GM12878 (cell line): ENCODE measurements at regions not wholly inside any gene's neighbourhood (a gene's known extent, or its start where the extent isn't known, plus 50 kb on each side); places are given as distances from the start of the nearest gene placed in this dataset.
A peak's percentile ranks its signal among the peaks of the same experiment; 100 is the strongest.

Experiments
- ATF2 ChIP-seq: IDR thresholded peaks from 2 replicates; pipeline ENCODE4 v1.6.1; 2012; ENCODE audit warnings: low read length, inconsistent platforms
- BCL11A ChIP-seq: IDR thresholded peaks from 2 replicates; pipeline ENCODE4 v1.6.1; 2011; ENCODE audit warnings: low read depth, low read length
- BHLHE40 ChIP-seq, 2 experiments: fragments of 450-650 bp in 1 of 2; IDR thresholded peaks; 2 replicates each; pipeline ENCODE4 v1.6.1; 2011 to 2017; ENCODE audit warnings: low read depth in 2 of 2, borderline replicate concordance in 1 of 2, improper control_type of control experiment in 1 of 2, low read length in 1 of 2, mild to moderate bottlenecking in 1 of 2
- CHD2 ChIP-seq: IDR thresholded peaks from 2 replicates; pipeline ENCODE4 v1.6.1; 2011; ENCODE audit warnings: low read depth, low read length, improper control_type of control experiment, borderline replicate concordance
- EED ChIP-seq: sonication (generic); IDR thresholded peaks from 2 replicates; pipeline ENCODE4 v1.6.1; 2016; ENCODE audit warnings: antibody characterized with exemption, low read depth
- ESRRA ChIP-seq: IDR thresholded peaks from 2 replicates; pipeline ENCODE4 v1.6.1; 2012; ENCODE audit warnings: mild to moderate bottlenecking, low read length, improper control_type of control experiment
- ETV6 ChIP-seq, 2 experiments: fragments of 450-650 bp in 1 of 2; IDR thresholded peaks in 1 of 2; conservative IDR thresholded peaks in 1 of 2; 2 replicates each; pipeline ENCODE4 v1.6.1; 2014; ENCODE audit warnings: antibody characterized with exemption in 1 of 2, borderline replicate concordance in 1 of 2, low read depth in 1 of 2, mild to moderate bottlenecking in 1 of 2, moderate library complexity in 1 of 2
- HDAC6 ChIP-seq: fragments of 200-600 bp; sonication (generic); IDR thresholded peaks from one replicate; pipeline ENCODE4 v1.8.0; 2017; ENCODE audit warnings: antibody characterized with exemption; ENCODE audit not compliant: unreplicated experiment
- MTA2 ChIP-seq: fragments of 450-650 bp; IDR thresholded peaks from 2 replicates; pipeline ENCODE4 v1.6.1; 2016; ENCODE audit warnings: low read depth, mild to moderate bottlenecking, moderate library complexity
- MYC ChIP-seq: IDR thresholded peaks from 2 replicates; pipeline ENCODE4 v1.6.1; 2011; ENCODE audit warnings: mild to moderate bottlenecking, low read length, moderate library complexity, inconsistent platforms; ENCODE audit not compliant: insufficient read depth, insufficient replicate concordance, insufficient read length, severe bottlenecking
- POLR2A ChIP-seq: IDR thresholded peaks from 2 replicates; pipeline ENCODE4 v1.6.1; 2011; ENCODE audit warnings: low read depth, mild to moderate bottlenecking, low read length
- POLR2AphosphoS5 ChIP-seq: IDR thresholded peaks from 2 replicates; pipeline ENCODE4 v1.6.1; 2011; ENCODE audit warnings: mild to moderate bottlenecking, low read length, inconsistent platforms
- RAD21 ChIP-seq: IDR thresholded peaks from 2 replicates; pipeline ENCODE4 v1.6.1; 2011; ENCODE audit warnings: mild to moderate bottlenecking, low read depth, low read length, moderate library complexity; ENCODE audit not compliant: insufficient read depth
- SIN3A ChIP-seq: IDR thresholded peaks from 2 replicates; pipeline ENCODE4 v1.6.1; 2012; ENCODE audit warnings: low read depth, low read length, improper control_type of control experiment
- SMAD5 ChIP-seq: IDR thresholded peaks from 2 replicates; pipeline ENCODE4 v1.6.1; 2016; ENCODE audit warnings: antibody characterized with exemption, low read depth
- SMARCA5 ChIP-seq: fragments of 450-650 bp; IDR thresholded peaks from 2 replicates; pipeline ENCODE4 v1.6.1; 2017; ENCODE audit warnings: mild to moderate bottlenecking
- SUPT20H ChIP-seq: IDR thresholded peaks from 2 replicates; pipeline ENCODE4 v1.6.1; 2011; ENCODE audit warnings: low read depth, mild to moderate bottlenecking, low read length, moderate library complexity, borderline replicate concordance; ENCODE audit not compliant: control insufficient read depth
- SUZ12 ChIP-seq: fragments of 200-600 bp; sonication (generic); IDR thresholded peaks from one replicate; pipeline ENCODE4 v1.6.1; 2018; ENCODE audit warnings: antibody characterized with exemption, mild to moderate bottlenecking; ENCODE audit not compliant: unreplicated experiment
- TCF12 ChIP-seq: IDR thresholded peaks from 2 replicates; pipeline ENCODE4 v1.6.1; 2011; ENCODE audit warnings: low read depth, mild to moderate bottlenecking, low read length
- TCF7 ChIP-seq: IDR thresholded peaks from 2 replicates; pipeline ENCODE4 v1.6.1; 2014; ENCODE audit warnings: antibody characterized with exemption, borderline replicate concordance
- YY1 ChIP-seq: IDR thresholded peaks from 2 replicates; pipeline ENCODE4 v1.6.1; 2011; ENCODE audit warnings: low read depth, mild to moderate bottlenecking, low read length
- ZNF217 ChIP-seq: fragments of 450-650 bp; IDR thresholded peaks from 2 replicates; pipeline ENCODE4 v1.6.1; 2017; ENCODE audit warnings: antibody characterized with exemption, mild to moderate bottlenecking
- TF ChIP-seq, protein P1 (sequence below): IDR thresholded peaks from 2 replicates; pipeline ENCODE4 v1.6.1; 2011; ENCODE audit warnings: low read depth, low read length, improper control_type of control experiment, borderline replicate concordance
- TF ChIP-seq, protein P2 (sequence below), 3 experiments: IDR thresholded peaks in 2 of 3; conservative IDR thresholded peaks in 1 of 3; 2 replicates each; pipeline ENCODE4 v1.5.1; 2011; ENCODE audit warnings: low read depth in 3 of 3, low read length in 3 of 3, mild to moderate bottlenecking in 3 of 3, control low read depth in 2 of 3, moderate library complexity in 2 of 3, inconsistent platforms in 1 of 3, mixed read lengths in 1 of 3; ENCODE audit not compliant: control insufficient read depth in 2 of 3, insufficient read depth in 1 of 3; ENCODE audit errors: extremely low read depth in 1 of 3
- TF ChIP-seq, protein P3 (sequence below): fragments of 450-650 bp; IDR thresholded peaks from 2 replicates; pipeline ENCODE4 v1.6.1; 2016; ENCODE audit warnings: mild to moderate bottlenecking
- TF ChIP-seq, protein P4 (sequence below): fragments of 450-650 bp; IDR thresholded peaks from 2 replicates; pipeline ENCODE4 v1.6.1; 2014; ENCODE audit warnings: mild to moderate bottlenecking

DNA sequence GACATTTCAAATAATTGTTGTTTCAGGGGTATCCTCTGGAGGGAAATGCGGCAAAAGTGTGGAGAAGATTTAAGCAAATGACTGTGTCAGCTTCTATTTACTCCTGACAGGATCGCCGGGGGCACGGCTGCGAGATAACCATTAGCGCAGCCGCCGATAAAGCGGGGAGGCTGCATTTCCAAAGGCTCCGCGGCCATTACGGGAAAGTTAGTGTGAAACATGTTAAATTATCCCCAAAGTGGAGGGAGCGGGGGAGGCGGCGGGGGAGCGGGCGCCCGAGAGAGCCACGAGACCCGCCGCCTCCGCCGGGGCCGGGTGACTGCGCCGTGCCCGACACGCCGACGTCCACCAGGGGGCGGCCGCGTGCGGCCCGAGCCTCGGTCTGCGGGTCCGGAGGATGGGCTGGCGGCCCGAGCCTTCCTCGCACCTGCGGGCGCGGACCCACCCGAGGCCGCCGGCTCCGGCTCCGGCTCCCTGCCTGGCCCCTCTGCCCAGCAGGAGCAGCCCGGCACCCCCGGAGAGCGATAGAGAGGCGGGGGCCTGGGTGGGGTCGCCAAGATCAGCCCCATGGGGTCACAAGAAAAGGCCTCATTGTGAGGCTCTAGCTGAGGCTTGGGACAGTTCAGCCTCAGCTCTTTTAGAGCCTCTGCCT lies 74.4 kb upstream of the PAX2 start (continued):
- peak in 1 of 2 experiments; percentile 75; a peak in 2 of 4 replicates for TF ChIP-seq BHLHE40 (IDR thresholded peaks at IDR 0.05; ENCODE audit: borderline replicate concordance in 1 of 2, low read depth in 2 of 2, low read length in 1 of 2)
- TF ChIP-seq, protein P1, sequence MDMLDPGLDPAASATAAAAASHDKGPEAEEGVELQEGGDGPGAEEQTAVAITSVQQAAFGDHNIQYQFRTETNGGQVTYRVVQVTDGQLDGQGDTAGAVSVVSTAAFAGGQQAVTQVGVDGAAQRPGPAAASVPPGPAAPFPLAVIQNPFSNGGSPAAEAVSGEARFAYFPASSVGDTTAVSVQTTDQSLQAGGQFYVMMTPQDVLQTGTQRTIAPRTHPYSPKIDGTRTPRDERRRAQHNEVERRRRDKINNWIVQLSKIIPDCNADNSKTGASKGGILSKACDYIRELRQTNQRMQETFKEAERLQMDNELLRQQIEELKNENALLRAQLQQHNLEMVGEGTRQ: no peak
- no peak for TF ChIP-seq HDAC6
- TF ChIP-seq MTA2: no peak
- TF ChIP-seq, protein P2, sequence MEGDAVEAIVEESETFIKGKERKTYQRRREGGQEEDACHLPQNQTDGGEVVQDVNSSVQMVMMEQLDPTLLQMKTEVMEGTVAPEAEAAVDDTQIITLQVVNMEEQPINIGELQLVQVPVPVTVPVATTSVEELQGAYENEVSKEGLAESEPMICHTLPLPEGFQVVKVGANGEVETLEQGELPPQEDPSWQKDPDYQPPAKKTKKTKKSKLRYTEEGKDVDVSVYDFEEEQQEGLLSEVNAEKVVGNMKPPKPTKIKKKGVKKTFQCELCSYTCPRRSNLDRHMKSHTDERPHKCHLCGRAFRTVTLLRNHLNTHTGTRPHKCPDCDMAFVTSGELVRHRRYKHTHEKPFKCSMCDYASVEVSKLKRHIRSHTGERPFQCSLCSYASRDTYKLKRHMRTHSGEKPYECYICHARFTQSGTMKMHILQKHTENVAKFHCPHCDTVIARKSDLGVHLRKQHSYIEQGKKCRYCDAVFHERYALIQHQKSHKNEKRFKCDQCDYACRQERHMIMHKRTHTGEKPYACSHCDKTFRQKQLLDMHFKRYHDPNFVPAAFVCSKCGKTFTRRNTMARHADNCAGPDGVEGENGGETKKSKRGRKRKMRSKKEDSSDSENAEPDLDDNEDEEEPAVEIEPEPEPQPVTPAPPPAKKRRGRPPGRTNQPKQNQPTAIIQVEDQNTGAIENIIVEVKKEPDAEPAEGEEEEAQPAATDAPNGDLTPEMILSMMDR (IDR thresholded peaks at IDR 0.05 in 2 of 3, conservative IDR thresholded peaks at IDR 0.05 in 1 of 3; ENCODE audit: control insufficient read depth in 2 of 3, extremely low read depth in 1 of 3, insufficient read depth in 1 of 3, low read depth in 3 of 3, low read length in 3 of 3): peak; percentile 62 to 75 (median 66); a peak in 5 of 6 replicates
- TF ChIP-seq YY1: peak; percentile 74
- TF ChIP-seq MYC: no peak
- TF ChIP-seq EED: no peak
- peak; percentile 73 for TF ChIP-seq SUZ12
- no peak for TF ChIP-seq ATF2
- no peak for TF ChIP-seq ZNF217
- no peak for TF ChIP-seq POLR2A
- no peak for TF ChIP-seq SIN3A
- TF ChIP-seq TCF7: no peak
- no peak for TF ChIP-seq SMAD5
- TF ChIP-seq, protein P3, sequence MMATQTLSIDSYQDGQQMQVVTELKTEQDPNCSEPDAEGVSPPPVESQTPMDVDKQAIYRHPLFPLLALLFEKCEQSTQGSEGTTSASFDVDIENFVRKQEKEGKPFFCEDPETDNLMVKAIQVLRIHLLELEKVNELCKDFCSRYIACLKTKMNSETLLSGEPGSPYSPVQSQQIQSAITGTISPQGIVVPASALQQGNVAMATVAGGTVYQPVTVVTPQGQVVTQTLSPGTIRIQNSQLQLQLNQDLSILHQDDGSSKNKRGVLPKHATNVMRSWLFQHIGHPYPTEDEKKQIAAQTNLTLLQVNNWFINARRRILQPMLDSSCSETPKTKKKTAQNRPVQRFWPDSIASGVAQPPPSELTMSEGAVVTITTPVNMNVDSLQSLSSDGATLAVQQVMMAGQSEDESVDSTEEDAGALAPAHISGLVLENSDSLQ: no peak
- no peak for TF ChIP-seq CHD2
- TF ChIP-seq SUPT20H: no peak
- no peak for TF ChIP-seq BCL11A
- 0 out of 2 replicates have a peak, but pooled peaks have one; percentile 38 for TF ChIP-seq TCF12
- no peak for TF ChIP-seq ETV6 (conservative IDR thresholded peaks at IDR 0.05 in 1 of 2, IDR thresholded peaks at IDR 0.05 in 1 of 2; ENCODE audit: borderline replicate concordance in 1 of 2, low read depth in 1 of 2)
- TF ChIP-seq SMARCA5: peak; percentile 99
- TF ChIP-seq ESRRA: 0 out of 2 replicates have a peak, but pooled peaks have one; percentile 30
- TF ChIP-seq, protein P4, sequence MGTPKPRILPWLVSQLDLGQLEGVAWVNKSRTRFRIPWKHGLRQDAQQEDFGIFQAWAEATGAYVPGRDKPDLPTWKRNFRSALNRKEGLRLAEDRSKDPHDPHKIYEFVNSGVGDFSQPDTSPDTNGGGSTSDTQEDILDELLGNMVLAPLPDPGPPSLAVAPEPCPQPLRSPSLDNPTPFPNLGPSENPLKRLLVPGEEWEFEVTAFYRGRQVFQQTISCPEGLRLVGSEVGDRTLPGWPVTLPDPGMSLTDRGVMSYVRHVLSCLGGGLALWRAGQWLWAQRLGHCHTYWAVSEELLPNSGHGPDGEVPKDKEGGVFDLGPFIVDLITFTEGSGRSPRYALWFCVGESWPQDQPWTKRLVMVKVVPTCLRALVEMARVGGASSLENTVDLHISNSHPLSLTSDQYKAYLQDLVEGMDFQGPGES: no peak
- TF ChIP-seq POLR2AphosphoS5: no peak
- TF ChIP-seq RAD21: peak; percentile 50
